Astrocyte (in vitro differentiated cells and primary cell): ENCODE measurements at regions not wholly inside any gene's neighbourhood (a gene's known extent, or its start where the extent isn't known, plus 50 kb on each side); places are given as distances from the start of the nearest gene placed in this dataset.

ENCODE experiments used
- CTCF ChIP-seq: IDR thresholded peaks from 2 replicates; pipeline ENCODE4 v1.5.1; 2011; ENCODE audit warnings: low read depth, mild to moderate bottlenecking, inconsistent platforms, low read length, moderate library complexity; ENCODE audit not compliant: insufficient read depth
- EZH2 ChIP-seq: IDR thresholded peaks from 2 replicates; pipeline ENCODE4 v1.6.1; 2012; ENCODE audit warnings: mild to moderate bottlenecking, low read length, inconsistent platforms; ENCODE audit not compliant: insufficient read depth

- TF ChIP-seq CTCF (no peak), EZH2 (no peak)
Measured at GRCh38 chr3:158912188-158912587, 110.3 kb downstream of the MFSD1 start.
